Upper lobe of left lung (tissue), 6 donors: ENCODE measurements at regions not wholly inside any gene's neighbourhood (a gene's known extent, or its start where the extent isn't known, plus 50 kb on each side); places are given as distances from the start of the nearest gene placed in this dataset.

ENCODE experiments used
- ATAC-seq, 2 donors: fragments of 200-7000 bp; cut with Tn5 transposase; one replicate each; pipeline ENCODE4 v1.9.1; 2022; ENCODE audit warnings: mild to moderate bottlenecking in 2 of 2, moderate library complexity in 2 of 2; ENCODE audit not compliant: low FRiP score in 2 of 2
- DNase-seq, 2 donors: peaks; one replicate each; pipeline ENCODE4 v3.0.0-alpha.2; 2019 to 2020
- H3K27ac ChIP-seq, 4 donors: fragments of 200-600 bp; sonication (generic); one replicate each; pipeline ENCODE4 v1.5.1; 2016 to 2019
- H3K27me3 ChIP-seq, 4 donors: fragments of 200-600 bp; sonication (generic); one replicate each; pipeline ENCODE4 v1.5.1; 2017 to 2019
- H3K36me3 ChIP-seq, 4 donors: fragments of 200-600 bp; sonication (generic); one replicate each; pipeline ENCODE4 v1.5.1; 2016 to 2019
- H3K4me1 ChIP-seq, 4 donors: fragments of 200-600 bp; sonication (generic); one replicate each; pipeline ENCODE4 v1.5.1; 2018 to 2019
- H3K4me3 ChIP-seq, 4 donors: fragments of 200-600 bp; sonication (generic); one replicate each; pipeline ENCODE4 v1.5.1; 2017 to 2019; ENCODE audit warnings: mild to moderate bottlenecking in 2 of 4, moderate library complexity in 1 of 4
- H3K9me3 ChIP-seq, 4 donors: fragments of 200-600 bp; sonication (generic); one replicate each; pipeline ENCODE4 v1.5.1; 2018 to 2019
- CTCF ChIP-seq, 6 experiments: fragments of 450-650 bp in 4 of 6; fragments of 200-600 bp in 2 of 6; sonication (generic) in 2 of 6; IDR thresholded peaks; one replicate each; pipeline ENCODE4 v1.5.1; 2016 to 2019; ENCODE audit warnings: antibody characterized with exemption in 6 of 6
- EP300 ChIP-seq, 4 donors: sonication (generic); formaldehyde crosslinking; IDR thresholded peaks; one replicate each; pipeline ENCODE4 v1.5.1; 2017; ENCODE audit warnings: antibody characterized with exemption in 4 of 4, control low read depth in 2 of 4
- POLR2A ChIP-seq, 4 donors: fragments of 450-650 bp; IDR thresholded peaks; one replicate each; pipeline ENCODE4 v1.5.1; 2016 to 2017; ENCODE audit warnings: antibody characterized with exemption in 4 of 4, mild to moderate bottlenecking in 2 of 4
- POLR2AphosphoS5 ChIP-seq, 2 donors: sonication (generic); formaldehyde crosslinking; IDR thresholded peaks; one replicate each; pipeline ENCODE4 v1.5.1; 2017; ENCODE audit warnings: antibody characterized with exemption in 2 of 2
- WGBS, 2 donors: methylation state at CpG; one replicate each; pipeline ENCODE4 v1.1.5; 2017 to 2018; 5-methylcytosine and 5-hydroxymethylcytosine counted together
- donor health status: DM: no; HTN: no; CAD: no; lungs with moderate emphysema.
- donor health status: DM: no; HTN: yes; CAD: no; lungs with severe emphysema.

GRCh38 chr1:189356206-189356605 is 1121.5 kb downstream of the BRINP3 start:
- ATAC-seq (no peak), DNase-seq (no peak)
- Histone ChIP-seq H3K4me1 (no peaks in the 10 kb centered on the region), H3K36me3 (no peaks in the 10 kb centered on the region), H3K27ac (no peak overlapping the region), H3K4me3 (no peak overlapping the region), H3K27me3 (no peaks in the 10 kb centered on the region), H3K9me3 (no peaks in the 10 kb centered on the region)
- TF ChIP-seq POLR2A (IDR thresholded peaks at IDR 0.05) (no peak), POLR2AphosphoS5 (IDR thresholded peaks at IDR 0.05) (no peak), CTCF (IDR thresholded peaks at IDR 0.05) (no peak), EP300 (IDR thresholded peaks at IDR 0.05) (no peak)

GRCh38 chr1:189357317-189357716 is 1120.3 kb downstream of the BRINP3 start:
- H3K27ac ChIP-seq = no peak overlapping the region
- ATAC-seq = no peak
- WGBS, 2 donors = 76 to 79% methylated on average over 1 of the region's 1 CpG

GRCh38 chr1:189369612-189370011 is 1108.1 kb downstream of the BRINP3 start:
- ATAC-seq = no peak
- H3K4me3 ChIP-seq = no peak overlapping the region
- H3K27ac ChIP-seq = no peak overlapping the region
- no peaks in the 10 kb centered on the region for H3K36me3 ChIP-seq
- no peaks in the 10 kb centered on the region for H3K4me1 ChIP-seq
- no peak for DNase-seq
- TF ChIP-seq EP300 (IDR thresholded peaks at IDR 0.05) = no peak
- no peak for TF ChIP-seq POLR2A (IDR thresholded peaks at IDR 0.05)
- no peak for TF ChIP-seq POLR2AphosphoS5 (IDR thresholded peaks at IDR 0.05)
- no peak for TF ChIP-seq CTCF (IDR thresholded peaks at IDR 0.05)
- no peaks in the 10 kb centered on the region for H3K27me3 ChIP-seq
- no peaks in the 10 kb centered on the region for H3K9me3 ChIP-seq

More at GRCh38 chr1:189357317-189357716, 1120.3 kb downstream of the BRINP3 start:
- no peaks in the 10 kb centered on the region for H3K4me1 ChIP-seq
- no peak for TF ChIP-seq CTCF (IDR thresholded peaks at IDR 0.05)
- no peak for TF ChIP-seq EP300 (IDR thresholded peaks at IDR 0.05)
- TF ChIP-seq POLR2A (IDR thresholded peaks at IDR 0.05) = no peak
- TF ChIP-seq POLR2AphosphoS5 (IDR thresholded peaks at IDR 0.05) = no peak
- no peaks in the 10 kb centered on the region for H3K27me3 ChIP-seq
- no peak overlapping the region for H3K4me3 ChIP-seq
- H3K9me3 ChIP-seq = no peaks in the 10 kb centered on the region
- H3K36me3 ChIP-seq = no peaks in the 10 kb centered on the region
- no peak for DNase-seq

GRCh38 chr1:189374816-189375215 is 1102.8 kb downstream of the BRINP3 start:
- DNase-seq (no peak), ATAC-seq (no peak)
- H3K27ac ChIP-seq = no peak overlapping the region
- H3K4me1 ChIP-seq = no peaks in the 10 kb centered on the region
- no peaks in the 10 kb centered on the region for H3K9me3 ChIP-seq
- no peaks in the 10 kb centered on the region for H3K36me3 ChIP-seq
- no peak for TF ChIP-seq POLR2AphosphoS5 (IDR thresholded peaks at IDR 0.05)
- no peak for TF ChIP-seq POLR2A (IDR thresholded peaks at IDR 0.05)
- no peak for TF ChIP-seq CTCF (IDR thresholded peaks at IDR 0.05)
- TF ChIP-seq EP300 (IDR thresholded peaks at IDR 0.05) = no peak
- H3K4me3 ChIP-seq = no peak overlapping the region
- H3K27me3 ChIP-seq = no peaks in the 10 kb centered on the region
- WGBS, 2 donors = 61 to 64% methylated on average over 3 of the region's 3 CpGs

GRCh38 chr1:189405419-189405818 is 1072.2 kb downstream of the BRINP3 start:
- no peaks in the 10 kb centered on the region for H3K27me3 ChIP-seq
- no peak for DNase-seq

More at GRCh38 chr1:189405419-189405818, 1072.2 kb downstream of the BRINP3 start:
- Histone ChIP-seq H3K36me3 (no peaks in the 10 kb centered on the region), H3K4me3 (no peak overlapping the region), H3K27ac (no peak overlapping the region), H3K4me1 (no peaks in the 10 kb centered on the region), H3K9me3 (no peaks in the 10 kb centered on the region)
- no peak for TF ChIP-seq CTCF (IDR thresholded peaks at IDR 0.05)
- TF ChIP-seq POLR2AphosphoS5 (IDR thresholded peaks at IDR 0.05) = no peak
- TF ChIP-seq EP300 (IDR thresholded peaks at IDR 0.05) = no peak
- TF ChIP-seq POLR2A (IDR thresholded peaks at IDR 0.05) = no peak
- WGBS, 2 donors = 64 to 67% methylated on average over 1 of the region's 1 CpG
- no peak for ATAC-seq
